ENCODE measurements at regions not wholly inside any gene's neighbourhood (a gene's known extent, or its start where the extent isn't known, plus 50 kb on each side); places are given as distances from the start of the nearest gene placed in this dataset.

- TF ChIP-seq GATA2 (IDR thresholded peaks at IDR 0.05; ENCODE audit: low read depth, low read length): no peak
- no peak for TF ChIP-seq GATA3 (IDR thresholded peaks at IDR 0.05; ENCODE audit: low read depth, low read length)
These were observed 296.1 kb downstream of the GLRX3 start for GRCh38 chr10:130432271-130432670.

Measured in SH-SY5Y (cell line).